ENCODE measurements at regions not wholly inside any gene's neighbourhood (a gene's known extent, or its start where the extent isn't known, plus 50 kb on each side); places are given as distances from the start of the nearest gene placed in this dataset.

DNA sequence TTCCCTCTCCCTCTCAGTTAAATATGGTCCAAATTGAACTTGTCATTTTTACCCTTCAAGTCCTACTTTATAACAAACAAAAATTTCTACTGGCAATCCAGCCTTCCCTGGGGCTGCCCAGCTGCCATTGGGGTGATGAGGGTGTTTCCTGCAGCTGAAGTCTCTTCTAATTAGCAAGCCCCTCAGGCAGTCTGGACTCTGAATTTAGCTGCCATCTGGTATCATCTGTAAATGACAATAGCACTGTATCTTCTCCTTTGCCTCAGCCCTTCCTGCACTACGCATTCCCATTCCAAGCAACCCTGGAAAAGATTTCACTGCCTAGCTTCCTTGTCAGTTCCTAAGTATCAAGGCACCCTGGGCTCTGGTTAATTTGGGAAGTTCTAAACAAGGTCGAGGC lies 331.1 kb upstream of the KLF12 start:
- H3K4me3 ChIP-seq (replicated peaks; ENCODE audit: low read depth, low read length): no peak overlapping the region
- no peak for DNase-seq (ENCODE audit: extremely low read depth, low read depth)
- TF ChIP-seq, protein P1, sequence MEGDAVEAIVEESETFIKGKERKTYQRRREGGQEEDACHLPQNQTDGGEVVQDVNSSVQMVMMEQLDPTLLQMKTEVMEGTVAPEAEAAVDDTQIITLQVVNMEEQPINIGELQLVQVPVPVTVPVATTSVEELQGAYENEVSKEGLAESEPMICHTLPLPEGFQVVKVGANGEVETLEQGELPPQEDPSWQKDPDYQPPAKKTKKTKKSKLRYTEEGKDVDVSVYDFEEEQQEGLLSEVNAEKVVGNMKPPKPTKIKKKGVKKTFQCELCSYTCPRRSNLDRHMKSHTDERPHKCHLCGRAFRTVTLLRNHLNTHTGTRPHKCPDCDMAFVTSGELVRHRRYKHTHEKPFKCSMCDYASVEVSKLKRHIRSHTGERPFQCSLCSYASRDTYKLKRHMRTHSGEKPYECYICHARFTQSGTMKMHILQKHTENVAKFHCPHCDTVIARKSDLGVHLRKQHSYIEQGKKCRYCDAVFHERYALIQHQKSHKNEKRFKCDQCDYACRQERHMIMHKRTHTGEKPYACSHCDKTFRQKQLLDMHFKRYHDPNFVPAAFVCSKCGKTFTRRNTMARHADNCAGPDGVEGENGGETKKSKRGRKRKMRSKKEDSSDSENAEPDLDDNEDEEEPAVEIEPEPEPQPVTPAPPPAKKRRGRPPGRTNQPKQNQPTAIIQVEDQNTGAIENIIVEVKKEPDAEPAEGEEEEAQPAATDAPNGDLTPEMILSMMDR (IDR thresholded peaks at IDR 0.05; ENCODE audit: low read depth, low read length, missing control alignments): no peak

GRCh38 chr13:74464670-74465069 lies 330.5 kb upstream of the KLF12 start:
- no peak for DNase-seq (ENCODE audit: extremely low read depth, low read depth)
- TF ChIP-seq, protein P1 (IDR thresholded peaks at IDR 0.05; ENCODE audit: low read depth, low read length, missing control alignments): no peak
- no peak overlapping the region for H3K4me3 ChIP-seq (replicated peaks; ENCODE audit: low read depth, low read length)

GRCh38 chr13:74461011-74461410 lies 326.8 kb upstream of the KLF12 start:
- H3K4me3 ChIP-seq (replicated peaks; ENCODE audit: low read depth, low read length): no peak overlapping the region
- no peak for DNase-seq (ENCODE audit: extremely low read depth, low read depth)
- TF ChIP-seq, protein P1 (IDR thresholded peaks at IDR 0.05; ENCODE audit: low read depth, low read length, missing control alignments): no peak

DNA sequence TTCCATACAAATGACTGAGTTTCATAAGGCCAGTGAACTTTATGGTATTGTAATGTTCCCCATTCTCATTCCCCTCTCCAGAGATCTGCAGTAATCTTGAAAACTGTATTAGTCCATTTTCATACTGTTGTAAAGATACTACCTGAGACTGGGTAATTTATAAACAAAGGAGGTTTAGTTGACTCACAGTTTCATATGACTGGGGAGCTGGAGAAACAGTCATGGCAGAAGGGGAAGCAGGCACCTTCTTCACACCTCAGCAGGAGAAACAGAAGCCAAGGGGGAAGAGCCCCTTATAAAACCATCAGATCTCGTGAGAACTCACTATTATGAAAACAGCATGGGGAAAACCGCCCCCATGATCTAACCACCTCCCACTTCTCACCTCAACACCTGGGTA lies 318.7 kb upstream of the KLF12 start:
- TF ChIP-seq, protein P1 (IDR thresholded peaks at IDR 0.05; ENCODE audit: low read depth, low read length, missing control alignments): no peak

GRCh38 chr13:74452176-74452575 lies 318.0 kb upstream of the KLF12 start:
- H3K4me3 ChIP-seq (replicated peaks; ENCODE audit: low read depth, low read length): no peak overlapping the region
- DNase-seq (ENCODE audit: extremely low read depth, low read depth): no peak
- TF ChIP-seq, protein P1 (IDR thresholded peaks at IDR 0.05; ENCODE audit: low read depth, low read length, missing control alignments): no peak

More for the DNA sequence above, 318.7 kb upstream of the KLF12 start:
- DNase-seq (ENCODE audit: extremely low read depth, low read depth): no peak
- no peak overlapping the region for H3K4me3 ChIP-seq (replicated peaks; ENCODE audit: low read depth, low read length)

GRCh38 chr13:74450964-74451363 lies 316.8 kb upstream of the KLF12 start:
- DNase-seq (ENCODE audit: extremely low read depth, low read depth): no peak
- no peak overlapping the region for H3K4me3 ChIP-seq (replicated peaks; ENCODE audit: low read depth, low read length)
- TF ChIP-seq, protein P1 (IDR thresholded peaks at IDR 0.05; ENCODE audit: low read depth, low read length, missing control alignments): no peak

DNA sequence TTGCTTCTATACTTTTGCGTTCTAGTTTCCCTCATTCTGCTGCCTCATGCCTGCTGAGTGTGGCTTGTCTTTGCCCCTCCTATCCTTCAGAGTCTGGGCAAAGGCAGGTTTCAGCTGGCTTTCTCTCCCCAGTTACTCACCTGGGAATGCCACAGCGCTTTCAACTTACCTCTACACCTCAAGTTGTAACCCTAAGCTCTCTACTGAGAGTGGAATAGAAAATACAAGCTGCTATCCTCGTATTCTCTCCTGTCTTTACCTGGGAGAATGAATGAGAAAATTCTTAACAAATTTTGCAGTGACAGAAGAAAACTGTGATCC lies 316.3 kb upstream of the KLF12 start:
- no peak overlapping the region for H3K4me3 ChIP-seq (replicated peaks; ENCODE audit: low read depth, low read length)
- no peak for DNase-seq (ENCODE audit: extremely low read depth, low read depth)
- TF ChIP-seq, protein P1 (IDR thresholded peaks at IDR 0.05; ENCODE audit: low read depth, low read length, missing control alignments): no peak
